Activated CD8-positive, alpha-beta T cell treated with anti-CD3 and anti-CD28 coated beads, Interleukin-2, amount 10 ng/mL, durations not matched to agents 7 days and 5 days (primary cell): ENCODE measurements at regions not wholly inside any gene's neighbourhood (a gene's known extent, or its start where the extent isn't known, plus 50 kb on each side); places are given as distances from the start of the nearest gene placed in this dataset.

Source experiments
- ATAC-seq: fragments of 150-1000 bp; cut with Tn5 transposase; one replicate; pipeline ENCODE4 v1.10.0; 2021; ENCODE audit warnings: moderate library complexity
- CTCF ChIA-PET: fragments of 350-600 bp; sonication (Branson Sonifier 250); formaldehyde crosslinking; loops from one replicate; lab custom pipeline; 2021; ENCODE audit warnings: antibody characterized with exemption; lab: Charles Lee
- POLR2A ChIA-PET: fragments of 350-600 bp; sonication (Branson Sonifier 250); formaldehyde crosslinking; loops from one replicate; lab custom pipeline; 2021; ENCODE audit warnings: antibody characterized with exemption; lab: Charles Lee
- DNase-seq: peaks from one replicate; pipeline ENCODE4 v3.0.0-alpha.2; 2020
- H3K27ac Mint-ChIP-seq: one replicate; pipeline ENCODE4 v1.8.0; 2021; ENCODE audit warnings: mild to moderate bottlenecking, mixed read lengths
- H3K27me3 Mint-ChIP-seq: one replicate; pipeline ENCODE4 v1.8.0; 2021; ENCODE audit warnings: low read depth, mixed read lengths
- H3K36me3 Mint-ChIP-seq: one replicate; pipeline ENCODE4 v1.8.0; 2021; ENCODE audit warnings: low read depth, mixed read lengths
- H3K4me1 Mint-ChIP-seq: one replicate; pipeline ENCODE4 v1.8.0; 2021; ENCODE audit warnings: low read depth, mixed read lengths
- H3K4me3 Mint-ChIP-seq: one replicate; pipeline ENCODE4 v1.8.0; 2021; ENCODE audit warnings: mild to moderate bottlenecking, mixed read lengths
- H3K9me3 Mint-ChIP-seq: one replicate; pipeline ENCODE4 v1.8.0; 2022; ENCODE audit warnings: mixed read lengths; ENCODE audit not compliant: insufficient read depth

DNA sequence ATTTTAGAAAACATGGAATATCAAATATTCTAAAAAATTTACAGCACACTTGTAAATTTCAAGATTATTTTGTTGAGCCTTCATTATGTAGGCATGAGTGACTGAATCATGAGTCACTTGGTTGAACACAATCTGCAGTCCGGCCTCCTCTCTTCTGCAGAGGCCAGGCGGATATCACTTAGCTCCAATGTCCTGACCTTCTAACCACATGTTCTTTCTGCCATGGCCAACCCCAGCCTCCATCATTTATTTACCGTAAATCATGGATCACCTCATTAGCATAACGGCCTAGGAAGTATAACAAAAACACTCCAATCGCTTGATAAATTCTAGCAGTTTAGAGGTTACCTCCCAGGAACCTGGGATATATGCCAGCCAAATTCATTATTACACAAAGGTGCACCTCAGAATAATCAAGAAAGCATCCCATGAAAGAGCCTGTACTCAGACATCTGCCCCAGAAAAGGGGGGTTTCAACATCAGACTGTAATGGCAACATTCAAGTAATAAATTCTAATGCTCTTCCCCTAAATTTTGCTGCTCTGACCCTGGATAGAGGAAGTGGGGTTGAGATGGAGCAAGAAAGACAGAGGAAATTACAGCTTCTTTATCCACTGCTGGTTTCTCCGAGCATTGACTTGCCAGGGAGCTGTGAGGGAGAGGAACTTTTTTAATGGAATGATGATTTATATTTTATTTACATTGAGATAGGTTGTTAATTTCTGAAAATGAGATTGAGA is 2153.6 kb upstream of the AGA start:
- Mint-ChIP-seq H3K36me3 (no peaks in the 10 kb centered on the region), H3K9me3 (no peaks in the 10 kb centered on the region), H3K27ac (no peak overlapping the region), H3K4me3 (no peak overlapping the region), H3K4me1 (no peaks in the 10 kb centered on the region), H3K27me3 (no peaks in the 10 kb centered on the region)
- DNase-seq (no peak), ATAC-seq (no peak)
- POLR2A ChIA-PET: no interaction called here
- CTCF ChIA-PET: no interaction called here

DNA sequence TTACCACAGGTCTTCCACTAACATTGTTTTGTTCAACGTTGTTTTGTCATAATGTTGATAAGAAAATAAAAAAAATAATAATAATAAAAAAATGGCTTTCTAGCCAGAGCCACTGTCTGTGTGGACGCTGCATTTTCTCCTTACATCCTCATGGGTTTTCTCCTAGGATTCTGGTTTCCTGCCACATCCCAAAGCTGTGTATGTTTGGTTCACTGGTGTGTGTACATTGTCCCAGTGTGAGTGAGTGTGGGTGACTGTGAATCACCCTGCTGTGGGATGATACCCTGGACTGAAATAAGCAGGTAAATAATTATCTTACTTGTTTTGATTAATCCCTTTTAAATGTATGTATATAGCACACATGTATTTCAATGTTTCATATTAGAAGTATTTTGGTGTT is 2154.4 kb upstream of the AGA start:
- no peaks in the 10 kb centered on the region for H3K36me3 Mint-ChIP-seq
- CTCF ChIA-PET: no interaction called here
- DNase-seq: no peak
- no peak for ATAC-seq
- no peak overlapping the region for H3K27ac Mint-ChIP-seq
- POLR2A ChIA-PET: no interaction called here
- no peaks in the 10 kb centered on the region for H3K27me3 Mint-ChIP-seq
- no peaks in the 10 kb centered on the region for H3K9me3 Mint-ChIP-seq
- no peaks in the 10 kb centered on the region for H3K4me1 Mint-ChIP-seq
- no peak overlapping the region for H3K4me3 Mint-ChIP-seq

DNA sequence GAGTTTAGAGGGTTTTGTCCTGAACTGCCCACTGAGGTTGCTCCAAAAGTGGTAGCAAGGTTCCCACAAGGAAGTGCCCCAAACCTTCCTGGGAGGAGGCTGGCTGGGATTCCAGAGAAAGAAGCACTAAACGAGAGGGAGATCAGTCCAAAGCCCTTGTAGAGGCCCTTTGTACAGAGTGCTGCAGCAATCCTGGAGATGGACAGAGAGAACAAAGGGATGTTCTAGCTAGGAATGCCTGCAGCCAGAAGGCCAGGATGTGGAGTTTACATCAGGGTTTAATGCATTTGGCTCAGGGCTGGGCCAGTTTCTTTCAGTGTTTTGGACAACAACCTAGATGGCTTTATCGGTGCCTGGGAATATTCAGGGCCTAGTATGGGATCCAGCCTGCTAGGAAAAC is 2155.1 kb upstream of the AGA start:
- no peak for ATAC-seq
- H3K27me3 Mint-ChIP-seq: no peaks in the 10 kb centered on the region
- no peaks in the 10 kb centered on the region for H3K4me1 Mint-ChIP-seq
- ChIA-PET POLR2A (no interaction called here), CTCF (no interaction called here)
- DNase-seq: no peak
- no peak overlapping the region for H3K4me3 Mint-ChIP-seq
- H3K27ac Mint-ChIP-seq: no peak overlapping the region
- H3K36me3 Mint-ChIP-seq: no peaks in the 10 kb centered on the region
- H3K9me3 Mint-ChIP-seq: no peaks in the 10 kb centered on the region

DNA sequence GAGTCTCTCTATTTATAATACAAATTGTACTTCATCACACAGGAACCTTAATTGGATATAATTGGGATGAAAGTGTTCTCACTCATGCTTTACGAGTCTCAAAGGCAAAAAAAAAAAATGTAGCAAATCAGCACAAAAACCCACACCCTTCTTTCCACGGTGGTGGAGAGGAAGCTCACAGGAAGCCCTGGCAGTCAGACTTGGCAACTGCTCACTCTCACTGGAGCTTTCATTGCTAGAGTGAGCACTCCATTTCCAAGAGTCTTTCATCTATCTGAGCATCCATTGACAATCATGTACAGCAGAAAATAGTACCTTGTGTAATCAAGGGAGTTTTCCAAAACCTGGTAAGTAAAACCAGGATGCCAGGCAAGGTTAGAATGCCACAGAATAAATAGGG is 2159.4 kb upstream of the AGA start:
- no peaks in the 10 kb centered on the region for H3K27me3 Mint-ChIP-seq
- H3K4me3 Mint-ChIP-seq: no peak overlapping the region
- ChIA-PET CTCF (no interaction called here), POLR2A (no interaction called here)
- H3K27ac Mint-ChIP-seq: no peak overlapping the region
- no peaks in the 10 kb centered on the region for H3K9me3 Mint-ChIP-seq
- no peaks in the 10 kb centered on the region for H3K36me3 Mint-ChIP-seq
- H3K4me1 Mint-ChIP-seq: no peaks in the 10 kb centered on the region
- ATAC-seq (no peak), DNase-seq (no peak)

DNA sequence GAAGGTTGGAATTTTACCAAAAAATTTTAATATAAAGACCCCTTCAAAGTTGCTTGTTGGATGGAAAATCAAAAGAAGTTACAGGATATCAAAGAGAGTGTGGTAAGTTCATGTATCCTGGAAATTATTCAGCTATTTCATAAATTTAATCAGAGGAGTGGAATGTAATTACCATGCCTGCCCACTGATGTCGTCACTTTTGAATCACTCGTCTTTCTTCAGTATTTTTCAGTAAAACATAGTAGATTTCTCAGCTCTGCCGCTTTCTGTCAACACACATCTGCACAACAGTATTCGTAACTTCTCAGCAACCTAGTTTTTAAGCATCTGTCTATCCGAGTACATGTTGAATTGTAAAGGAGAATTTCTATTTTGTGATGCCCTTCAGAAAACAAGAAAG is 2163.0 kb upstream of the AGA start:
- H3K27me3 Mint-ChIP-seq: no peaks in the 10 kb centered on the region
- ChIA-PET POLR2A (no interaction called here), CTCF (no interaction called here)
- DNase-seq (no peak), ATAC-seq (no peak)
- H3K36me3 Mint-ChIP-seq: no peaks in the 10 kb centered on the region
- no peaks in the 10 kb centered on the region for H3K9me3 Mint-ChIP-seq
- no peak overlapping the region for H3K4me3 Mint-ChIP-seq
- H3K27ac Mint-ChIP-seq: no peak overlapping the region
- H3K4me1 Mint-ChIP-seq: no peaks in the 10 kb centered on the region

DNA sequence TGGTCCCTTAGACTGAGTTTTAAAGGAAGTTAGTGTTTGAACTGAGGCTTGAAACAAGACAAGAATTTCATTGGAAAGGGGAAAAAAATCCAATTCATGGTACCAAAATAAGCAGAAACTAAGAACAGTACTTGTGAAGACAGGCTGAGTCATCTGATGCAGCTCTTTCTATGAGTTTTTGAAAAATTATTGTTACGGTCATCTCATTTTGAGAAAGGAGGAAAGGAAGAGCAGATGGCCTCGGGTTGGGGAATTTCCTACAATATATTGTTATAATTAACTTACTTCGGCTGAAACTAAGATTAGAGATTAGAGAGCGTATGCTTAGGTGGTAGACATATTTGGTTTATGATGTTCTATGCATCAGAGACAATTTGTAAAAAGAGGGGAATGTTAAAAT is 2164.8 kb upstream of the AGA start:
- DNase-seq: no peak
- Mint-ChIP-seq H3K27me3 (no peaks in the 10 kb centered on the region), H3K4me1 (no peaks in the 10 kb centered on the region), H3K4me3 (no peak overlapping the region), H3K9me3 (no peaks in the 10 kb centered on the region), H3K27ac (no peak overlapping the region), H3K36me3 (no peaks in the 10 kb centered on the region)
- ChIA-PET POLR2A (no interaction called here), CTCF (no interaction called here)
- ATAC-seq: no peak

DNA sequence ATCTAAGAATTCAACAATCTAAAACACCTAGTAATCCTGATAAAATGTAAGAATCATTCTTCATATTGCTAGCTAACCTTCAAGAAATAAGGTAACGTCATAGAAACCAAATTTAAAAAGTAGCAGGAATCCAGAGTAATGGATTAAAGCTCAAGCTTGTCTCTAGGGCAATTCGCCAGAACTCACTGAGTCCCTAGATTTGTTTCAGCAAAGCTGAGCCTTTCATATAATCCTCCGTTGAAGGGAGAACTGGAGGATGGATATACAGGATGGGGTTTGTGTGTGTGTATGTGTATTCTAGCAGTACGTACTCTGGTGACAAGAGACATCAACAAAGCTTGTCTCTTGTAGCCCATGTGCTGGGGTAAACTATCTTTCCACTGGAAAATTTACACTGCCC is 2173.5 kb upstream of the AGA start:
- H3K4me3 Mint-ChIP-seq: no peak overlapping the region
- no peak for DNase-seq
- ChIA-PET CTCF (interaction anchor here (0.9 kb wide), 1 partner anchor 1401 kb away, joined by 3 read pairs; no protein-coding TSS in a partner anchor), POLR2A (no interaction called here)
- H3K36me3 Mint-ChIP-seq: no peaks in the 10 kb centered on the region
- H3K9me3 Mint-ChIP-seq: peaks cover 5% of the 10 kb centered on the region
- no peak for ATAC-seq
- no peaks in the 10 kb centered on the region for H3K4me1 Mint-ChIP-seq
- no peaks in the 10 kb centered on the region for H3K27me3 Mint-ChIP-seq
- H3K27ac Mint-ChIP-seq: no peak overlapping the region

DNA sequence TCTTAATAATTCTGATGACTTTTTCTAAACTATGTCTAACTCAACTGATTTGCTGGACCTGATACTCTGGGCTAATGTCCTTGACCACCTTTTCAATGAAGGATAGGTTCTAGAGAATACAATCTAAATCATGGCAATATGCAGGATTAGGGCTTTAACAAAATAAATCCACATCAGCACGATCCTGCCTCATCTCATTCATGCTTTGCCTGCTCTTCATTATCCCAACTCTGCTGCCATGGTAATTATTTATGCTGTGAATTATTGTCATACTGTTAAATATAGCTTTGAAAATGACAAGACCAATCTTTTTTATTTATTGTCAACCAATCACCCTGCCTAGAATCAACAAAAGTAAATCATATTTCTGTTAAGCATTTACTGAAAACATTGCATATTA is 2176.7 kb upstream of the AGA start:
- DNase-seq (no peak), ATAC-seq (no peak)
- H3K36me3 Mint-ChIP-seq: no peaks in the 10 kb centered on the region
- H3K27ac Mint-ChIP-seq: no peak overlapping the region
- ChIA-PET POLR2A (no interaction called here), CTCF (no interaction called here)
- no peak overlapping the region for H3K4me3 Mint-ChIP-seq
- no peaks in the 10 kb centered on the region for H3K9me3 Mint-ChIP-seq
- H3K4me1 Mint-ChIP-seq: no peaks in the 10 kb centered on the region
- no peaks in the 10 kb centered on the region for H3K27me3 Mint-ChIP-seq

DNA sequence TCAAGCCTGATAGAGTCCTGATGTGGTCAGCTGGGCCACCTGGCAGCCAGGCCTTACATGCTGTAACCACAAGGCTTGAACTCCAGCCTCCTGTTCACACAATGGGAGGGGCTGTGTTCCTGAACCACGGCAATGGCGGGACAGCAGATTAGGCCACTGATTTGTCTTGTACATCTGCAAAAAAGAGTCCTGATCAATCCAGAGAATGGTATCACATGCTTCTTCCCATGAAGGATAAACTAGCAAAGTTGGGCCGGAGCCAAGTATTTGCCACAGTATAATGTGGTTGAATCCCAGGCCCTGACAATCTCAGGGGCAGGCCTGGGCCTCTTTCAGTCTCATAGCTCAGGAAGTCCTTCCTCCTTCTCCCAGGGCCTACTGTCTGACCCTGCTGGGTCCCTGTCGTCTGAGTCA is 2182.5 kb upstream of the AGA start:
- no peak for DNase-seq
- ATAC-seq: no peak
- H3K9me3 Mint-ChIP-seq: no peaks in the 10 kb centered on the region
- H3K27ac Mint-ChIP-seq: no peak overlapping the region
- POLR2A ChIA-PET: no interaction called here
- H3K36me3 Mint-ChIP-seq: no peaks in the 10 kb centered on the region
- no peaks in the 10 kb centered on the region for H3K4me1 Mint-ChIP-seq
- no peaks in the 10 kb centered on the region for H3K27me3 Mint-ChIP-seq
- H3K4me3 Mint-ChIP-seq: no peak overlapping the region
- CTCF ChIA-PET: no interaction called here

DNA sequence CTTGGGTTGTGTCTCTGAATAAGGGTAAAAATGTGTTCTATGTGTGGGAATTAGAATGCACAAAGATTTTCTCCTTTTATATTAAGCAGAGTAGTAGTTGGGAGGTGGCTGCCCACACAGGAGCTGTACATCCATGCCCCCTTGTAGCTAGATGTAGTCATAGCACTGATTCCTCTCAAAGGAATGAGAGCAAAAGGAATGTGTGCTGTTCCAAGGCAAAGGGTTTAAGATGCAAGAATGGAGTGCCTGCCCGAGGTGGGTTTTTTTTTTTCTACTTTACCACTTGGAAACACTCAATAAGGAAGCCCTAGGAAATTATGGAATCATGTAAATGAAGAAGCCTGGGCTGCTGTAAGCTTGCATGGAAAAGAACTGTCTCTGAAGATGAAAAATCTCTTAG is 2183.2 kb upstream of the AGA start:
- H3K4me1 Mint-ChIP-seq: no peaks in the 10 kb centered on the region
- ChIA-PET CTCF (no interaction called here), POLR2A (no interaction called here)
- no peak for ATAC-seq
- no peak overlapping the region for H3K4me3 Mint-ChIP-seq
- H3K27me3 Mint-ChIP-seq: no peaks in the 10 kb centered on the region
- no peak overlapping the region for H3K27ac Mint-ChIP-seq
- no peak for DNase-seq
- H3K36me3 Mint-ChIP-seq: no peaks in the 10 kb centered on the region
- H3K9me3 Mint-ChIP-seq: no peaks in the 10 kb centered on the region

DNA sequence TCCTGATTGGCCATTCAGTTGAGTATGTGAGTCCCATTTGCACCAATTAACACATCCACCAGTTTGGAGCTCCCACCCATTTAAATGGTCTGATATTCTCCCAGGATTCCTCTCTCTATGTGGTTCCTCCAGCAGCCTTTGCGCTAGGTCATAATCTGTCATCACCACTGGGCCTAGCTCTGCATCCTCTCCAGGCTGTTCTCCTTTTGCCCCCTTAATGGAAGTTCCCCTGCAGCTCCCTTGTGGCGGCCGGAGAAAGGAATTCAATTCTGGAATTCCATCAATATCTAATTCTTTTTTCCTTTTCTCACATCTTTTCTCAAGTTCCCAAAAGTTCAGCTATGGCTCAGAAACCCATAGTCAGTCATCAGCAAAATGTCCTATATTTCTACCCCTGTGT is 2184.4 kb upstream of the AGA start:
- no peaks in the 10 kb centered on the region for H3K9me3 Mint-ChIP-seq
- no peaks in the 10 kb centered on the region for H3K27me3 Mint-ChIP-seq

DNA sequence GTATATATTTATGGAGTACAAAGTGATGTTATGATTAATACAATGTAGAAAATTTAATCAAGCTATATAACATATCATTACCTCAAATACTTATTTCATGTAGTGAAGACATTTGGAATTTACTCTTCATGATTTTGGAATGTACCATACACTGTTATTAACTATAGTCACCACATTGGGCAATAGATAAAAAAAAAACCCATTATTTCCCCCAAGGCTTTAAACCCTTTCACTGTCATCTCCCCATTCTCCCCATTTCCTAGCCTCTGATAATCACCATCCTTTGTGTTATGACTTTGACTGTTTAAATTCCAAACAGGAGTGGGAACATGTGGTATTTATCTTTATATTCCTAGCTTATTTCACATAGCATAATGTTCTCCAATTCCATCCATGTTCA is 2189.1 kb upstream of the AGA start:
- Mint-ChIP-seq H3K4me3 (no peak overlapping the region), H3K27me3 (no peaks in the 10 kb centered on the region), H3K36me3 (no peaks in the 10 kb centered on the region), H3K4me1 (no peaks in the 10 kb centered on the region), H3K9me3 (peaks cover 6% of the 10 kb centered on the region), H3K27ac (no peak overlapping the region)
- ChIA-PET POLR2A (no interaction called here), CTCF (no interaction called here)
- ATAC-seq (no peak), DNase-seq (no peak)

More for the DNA sequence above, 2184.4 kb upstream of the AGA start:
- ATAC-seq: no peak
- Mint-ChIP-seq H3K27ac (no peak overlapping the region), H3K4me1 (no peaks in the 10 kb centered on the region), H3K36me3 (no peaks in the 10 kb centered on the region), H3K4me3 (no peak overlapping the region)
- no peak for DNase-seq
- ChIA-PET POLR2A (no interaction called here), CTCF (no interaction called here)

DNA sequence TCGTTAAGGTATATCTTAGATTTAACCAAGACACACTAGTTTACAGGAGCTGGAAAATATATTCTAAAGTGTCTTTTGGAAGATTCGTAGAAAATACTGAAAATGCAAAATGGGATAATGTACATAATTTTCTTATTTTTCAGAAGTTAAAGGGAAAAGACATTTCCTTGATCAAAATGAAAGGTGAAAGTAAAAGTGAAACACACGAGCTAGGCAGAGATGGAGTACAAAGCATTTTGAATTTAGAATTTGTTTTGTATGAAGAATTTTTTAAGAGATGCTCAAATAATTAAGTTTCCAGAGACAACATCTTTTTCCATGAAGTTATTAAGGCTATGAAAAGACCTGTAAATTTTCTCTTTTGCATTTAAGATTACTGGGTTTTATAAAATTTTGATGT is 2192.6 kb upstream of the AGA start:
- Mint-ChIP-seq H3K4me1 (no peaks in the 10 kb centered on the region), H3K27me3 (no peaks in the 10 kb centered on the region), H3K9me3 (peaks cover 6% of the 10 kb centered on the region), H3K27ac (no peak overlapping the region), H3K36me3 (no peaks in the 10 kb centered on the region), H3K4me3 (no peak overlapping the region)
- POLR2A ChIA-PET: no interaction called here
- CTCF ChIA-PET: no interaction called here
- ATAC-seq (no peak), DNase-seq (no peak)
